Neural cell (in vitro differentiated cells): ENCODE measurements at regions not wholly inside any gene's neighbourhood (a gene's known extent, or its start where the extent isn't known, plus 50 kb on each side); places are given as distances from the start of the nearest gene placed in this dataset.

Experiments used
- EZH2 ChIP-seq: fragments of 200-600, 300-800 bp; shearing (Covaris generic), sonication (generic); IDR thresholded peaks from 2 replicates; pipeline ENCODE4 v1.6.1; 2014; ENCODE audit warnings: antibody characterized with exemption, low read length, borderline replicate concordance, mild to moderate bottlenecking; ENCODE audit not compliant: insufficient read depth, poor library complexity, severe bottlenecking
- POLR2AphosphoS5 ChIP-seq: IDR thresholded peaks from 2 replicates; pipeline ENCODE4 v1.6.1; 2012
- RAD21 ChIP-seq: fragments of 450-650 bp; conservative IDR thresholded peaks from 2 replicates; pipeline ENCODE4 v1.6.1; 2014; ENCODE audit warnings: antibody characterized with exemption, mild to moderate bottlenecking, moderate library complexity
- TF ChIP-seq, protein P1 (sequence below): fragments of 450-650 bp; IDR thresholded peaks from 2 replicates; pipeline ENCODE4 v1.5.1; 2014; ENCODE audit warnings: antibody characterized with exemption, mild to moderate bottlenecking, moderate library complexity; ENCODE audit not compliant: poor library complexity, severe bottlenecking

DNA sequence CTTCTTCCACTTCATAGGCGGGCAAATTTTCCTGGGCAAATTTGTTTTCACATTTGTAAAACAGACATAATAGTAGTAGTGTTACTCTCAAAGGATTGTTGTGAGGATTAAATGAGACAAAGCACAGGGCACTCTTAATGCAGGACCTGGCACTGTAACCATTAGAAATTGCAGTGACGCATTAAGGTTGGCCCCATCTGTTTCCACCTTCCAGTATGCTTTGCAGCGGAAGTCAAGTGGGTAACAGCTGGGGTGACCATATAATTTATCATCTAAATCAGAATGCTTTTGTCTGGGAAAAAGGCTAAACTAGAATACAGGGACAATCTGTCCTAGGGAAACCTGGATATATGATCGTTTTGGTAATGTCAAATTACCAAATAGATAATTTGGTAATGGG is 132.5 kb upstream of the CACHD1 start:
- TF ChIP-seq, protein P1, sequence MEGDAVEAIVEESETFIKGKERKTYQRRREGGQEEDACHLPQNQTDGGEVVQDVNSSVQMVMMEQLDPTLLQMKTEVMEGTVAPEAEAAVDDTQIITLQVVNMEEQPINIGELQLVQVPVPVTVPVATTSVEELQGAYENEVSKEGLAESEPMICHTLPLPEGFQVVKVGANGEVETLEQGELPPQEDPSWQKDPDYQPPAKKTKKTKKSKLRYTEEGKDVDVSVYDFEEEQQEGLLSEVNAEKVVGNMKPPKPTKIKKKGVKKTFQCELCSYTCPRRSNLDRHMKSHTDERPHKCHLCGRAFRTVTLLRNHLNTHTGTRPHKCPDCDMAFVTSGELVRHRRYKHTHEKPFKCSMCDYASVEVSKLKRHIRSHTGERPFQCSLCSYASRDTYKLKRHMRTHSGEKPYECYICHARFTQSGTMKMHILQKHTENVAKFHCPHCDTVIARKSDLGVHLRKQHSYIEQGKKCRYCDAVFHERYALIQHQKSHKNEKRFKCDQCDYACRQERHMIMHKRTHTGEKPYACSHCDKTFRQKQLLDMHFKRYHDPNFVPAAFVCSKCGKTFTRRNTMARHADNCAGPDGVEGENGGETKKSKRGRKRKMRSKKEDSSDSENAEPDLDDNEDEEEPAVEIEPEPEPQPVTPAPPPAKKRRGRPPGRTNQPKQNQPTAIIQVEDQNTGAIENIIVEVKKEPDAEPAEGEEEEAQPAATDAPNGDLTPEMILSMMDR, result no peak
- TF ChIP-seq POLR2AphosphoS5 (no peak), EZH2 (no peak), RAD21 (no peak)
